SH-SY5Y (cell line): ENCODE measurements at regions not wholly inside any gene's neighbourhood (a gene's known extent, or its start where the extent isn't known, plus 50 kb on each side); places are given as distances from the start of the nearest gene placed in this dataset.

ENCODE experiments used
- GATA2 ChIP-seq: IDR thresholded peaks from 2 replicates; pipeline ENCODE4 v1.6.1; 2011; ENCODE audit warnings: mild to moderate bottlenecking, low read depth, low read length
- GATA3 ChIP-seq: IDR thresholded peaks from 2 replicates; pipeline ENCODE4 v1.6.1; 2011; ENCODE audit warnings: low read depth, mild to moderate bottlenecking, low read length, moderate library complexity

DNA sequence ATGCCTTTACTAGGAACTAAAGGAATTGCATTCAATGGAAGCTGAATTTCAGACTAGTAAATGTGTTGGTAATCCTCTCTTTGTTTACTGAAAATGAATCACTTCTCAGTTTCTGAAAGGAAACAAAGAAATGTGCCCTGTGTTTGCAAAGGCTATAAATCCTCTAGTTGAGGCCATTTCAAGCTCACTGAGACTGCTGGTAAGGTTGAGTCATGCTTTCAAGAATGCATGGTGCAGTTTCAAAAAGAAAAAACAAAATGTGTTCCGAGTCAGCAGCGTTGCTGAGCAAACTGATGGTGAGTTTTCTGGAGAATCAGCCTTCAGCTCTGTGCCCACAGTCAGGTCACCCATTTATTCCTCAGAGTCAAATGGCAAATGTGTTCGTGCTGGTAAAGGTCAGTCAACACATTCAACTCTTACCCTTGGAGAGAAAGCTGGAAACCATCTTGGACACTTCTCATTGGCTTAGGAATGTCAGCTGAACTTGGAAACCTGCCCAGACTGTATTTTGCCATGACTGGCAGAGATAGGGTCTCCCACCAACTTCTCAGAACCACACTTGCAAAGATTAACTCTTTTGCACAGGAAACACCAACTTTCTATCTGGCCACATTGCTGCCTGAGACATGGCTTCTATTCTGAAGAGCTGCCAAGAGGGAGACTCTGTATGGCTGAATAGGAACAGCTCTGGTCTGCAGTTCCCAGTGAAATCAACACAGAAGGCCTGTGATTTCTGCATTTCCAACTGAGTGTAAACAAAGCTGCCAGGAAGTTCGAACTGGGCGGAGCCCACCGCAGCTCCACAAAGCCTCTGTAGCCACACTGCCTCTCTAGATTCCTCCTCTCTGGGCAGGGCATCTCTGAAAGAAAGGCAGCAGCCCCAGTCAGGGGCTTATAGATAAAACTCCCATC lies 484.4 kb downstream of the ATP23 start:
- TF ChIP-seq GATA2 (no peak), GATA3 (no peak)

- no peak for TF ChIP-seq GATA2
- no peak for TF ChIP-seq GATA3
Observed at GRCh38 chr12:58433959-58434358, 486.3 kb downstream of the LRIG3 start.

DNA sequence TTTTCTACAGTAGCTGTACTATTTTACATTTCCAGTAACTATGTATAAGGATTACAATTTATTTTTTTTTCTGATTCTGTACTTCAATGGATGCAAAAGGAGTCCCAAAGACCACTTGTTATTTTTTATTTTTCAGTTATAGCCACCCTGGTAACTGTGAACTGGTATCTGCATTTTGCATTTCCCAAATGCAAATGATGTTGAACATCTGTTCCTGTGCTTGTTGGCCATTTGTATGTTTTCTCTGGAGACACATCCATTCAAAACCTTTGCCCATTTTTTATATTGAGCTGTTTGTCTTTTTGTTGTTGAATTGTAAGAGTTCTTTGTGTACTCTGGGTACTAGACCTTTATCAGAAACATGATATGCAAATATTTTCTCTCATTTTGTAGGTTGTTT lies 485.6 kb downstream of the LRIG3 start:
- TF ChIP-seq GATA2 (no peak), GATA3 (no peak)

GRCh38 chr12:58435647-58436046 lies 484.7 kb downstream of the LRIG3 start:
- TF ChIP-seq GATA3: no peak
- no peak for TF ChIP-seq GATA2

DNA sequence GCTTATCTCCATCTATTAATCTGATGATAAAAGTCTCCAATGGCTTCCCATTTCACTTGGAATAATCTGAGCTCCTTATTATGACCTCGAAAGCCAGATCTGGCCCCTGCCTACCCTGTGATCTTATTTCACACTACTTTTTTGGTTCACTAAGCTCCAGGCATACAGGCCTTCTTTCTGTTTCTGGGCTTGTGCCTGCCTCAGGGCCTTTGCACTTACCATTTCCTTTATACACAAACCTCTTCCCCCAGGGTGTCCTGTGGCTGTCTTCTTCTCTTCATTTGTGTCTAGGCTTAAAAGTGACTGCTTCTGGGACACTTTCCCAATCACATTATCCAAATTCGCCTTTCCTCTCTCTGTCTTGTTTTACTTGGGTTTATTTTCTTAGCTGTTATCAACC lies 478.8 kb downstream of the LRIG3 start:
- TF ChIP-seq GATA3 (no peak), GATA2 (no peak)

GRCh38 chr12:58443273-58443980 lies 476.9 kb downstream of the LRIG3 start:
- TF ChIP-seq GATA3: no peak
- no peak for TF ChIP-seq GATA2

DNA sequence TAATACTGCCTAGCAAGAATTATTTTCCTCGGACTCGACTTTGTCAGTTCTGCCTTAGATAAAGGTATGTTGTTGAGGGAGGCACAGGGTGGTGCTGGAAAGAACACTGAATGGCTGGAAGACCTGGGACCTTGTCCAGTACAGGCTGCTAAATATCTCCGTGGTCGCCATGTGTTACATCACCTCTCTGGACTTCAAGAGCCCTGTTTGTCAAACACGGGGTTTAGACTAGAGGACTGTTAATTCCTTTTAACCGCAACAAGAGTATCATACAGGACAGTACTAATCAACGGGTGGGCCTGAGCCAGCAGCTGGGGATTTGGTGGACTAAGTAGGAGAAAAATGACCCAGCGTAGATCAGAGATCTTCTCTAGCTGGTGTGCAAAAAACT lies 476.3 kb downstream of the LRIG3 start:
- TF ChIP-seq GATA2 (no peak), GATA3 (no peak)

GRCh38 chr12:58450868-58451482 lies 469.3 kb downstream of the LRIG3 start:
- no peak for TF ChIP-seq GATA2

DNA sequence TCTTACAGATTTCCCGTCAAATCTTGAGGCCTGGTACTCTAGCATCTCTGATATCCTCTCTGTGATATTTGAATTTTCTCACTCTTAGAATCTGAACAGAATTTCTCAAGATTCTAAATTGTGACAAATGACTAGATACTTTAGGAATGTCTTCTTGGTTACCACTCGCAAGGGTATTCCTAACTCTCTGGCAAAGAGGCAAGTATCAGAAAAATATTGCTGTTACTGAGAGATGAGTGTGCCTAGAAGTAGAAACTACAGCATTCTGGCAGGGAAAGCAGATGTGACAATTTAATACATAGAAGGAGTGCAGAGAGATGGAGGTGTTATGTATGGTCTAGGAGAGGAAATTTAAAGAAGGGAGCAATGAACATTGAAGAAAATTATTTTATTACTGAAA lies 467.8 kb downstream of the LRIG3 start:
- TF ChIP-seq GATA2: no peak
- TF ChIP-seq GATA3: no peak

- TF ChIP-seq GATA3: no peak
Observed at GRCh38 chr12:58453306-58453705, 467.0 kb downstream of the LRIG3 start.

GRCh38 chr12:58455136-58455535 lies 465.2 kb downstream of the LRIG3 start:
- no peak for TF ChIP-seq GATA2
- no peak for TF ChIP-seq GATA3

GRCh38 chr12:58458102-58458501 lies 462.2 kb downstream of the LRIG3 start:
- TF ChIP-seq GATA3: no peak
- TF ChIP-seq GATA2: no peak

DNA sequence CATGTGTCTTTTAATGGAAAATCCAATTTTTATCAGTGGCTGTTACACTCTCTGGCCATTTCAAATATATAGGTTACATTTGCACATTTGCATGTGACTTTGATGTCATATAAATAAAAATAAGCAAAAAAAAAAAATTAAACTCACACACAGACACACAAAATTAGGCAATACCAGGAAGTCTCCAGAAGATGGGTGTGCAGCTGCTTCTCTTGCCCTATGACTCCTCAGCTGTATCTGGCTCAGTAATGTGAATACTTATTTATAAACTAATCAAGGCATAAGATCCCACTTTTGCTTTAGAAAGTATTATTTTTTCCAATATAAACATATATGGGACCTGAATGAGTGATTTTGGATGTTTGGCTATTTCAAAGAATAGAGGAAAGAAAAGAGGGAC lies 461.1 kb downstream of the LRIG3 start:
- no peak for TF ChIP-seq GATA3
- TF ChIP-seq GATA2: no peak

DNA sequence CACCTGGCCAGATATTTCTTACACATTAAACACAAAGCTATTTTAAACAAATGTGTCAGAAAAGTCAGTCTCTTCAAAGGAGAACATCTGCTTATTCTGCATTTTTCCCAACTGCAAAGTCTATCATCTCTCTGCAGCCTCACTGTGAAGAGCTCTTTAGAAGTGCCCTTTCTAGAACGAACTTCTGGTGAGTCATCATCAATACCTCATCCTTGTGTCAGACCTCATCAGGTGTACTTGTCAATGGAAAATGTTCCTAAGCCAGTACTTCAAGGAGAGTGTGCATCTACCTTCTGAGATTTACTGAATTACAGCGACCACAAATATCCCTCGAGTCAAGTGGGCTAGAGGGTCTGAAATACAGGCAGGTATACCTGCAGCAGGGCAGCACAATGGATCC lies 457.3 kb downstream of the LRIG3 start:
- TF ChIP-seq GATA3 (no peak), GATA2 (no peak)

DNA sequence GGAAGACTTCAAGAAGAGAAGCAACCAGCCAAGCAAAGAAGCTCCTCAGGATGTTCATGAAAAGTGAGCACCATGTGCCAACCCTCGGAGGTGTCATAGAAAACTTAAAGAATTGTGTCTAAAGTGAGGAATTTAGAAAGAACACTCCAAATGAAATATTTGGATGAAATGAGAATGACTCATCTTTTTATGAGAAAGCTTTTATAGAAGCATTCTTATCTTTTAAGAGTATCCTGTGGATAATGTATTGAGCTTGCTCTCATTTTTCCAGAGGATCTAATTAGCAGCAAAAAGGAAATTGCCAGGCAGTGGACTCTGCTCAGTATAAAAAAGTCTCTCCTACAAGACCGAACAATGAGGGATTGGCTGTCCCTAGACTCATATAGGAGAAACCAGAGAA lies 454.9 kb downstream of the LRIG3 start:
- TF ChIP-seq GATA2 (no peak), GATA3 (no peak)

DNA sequence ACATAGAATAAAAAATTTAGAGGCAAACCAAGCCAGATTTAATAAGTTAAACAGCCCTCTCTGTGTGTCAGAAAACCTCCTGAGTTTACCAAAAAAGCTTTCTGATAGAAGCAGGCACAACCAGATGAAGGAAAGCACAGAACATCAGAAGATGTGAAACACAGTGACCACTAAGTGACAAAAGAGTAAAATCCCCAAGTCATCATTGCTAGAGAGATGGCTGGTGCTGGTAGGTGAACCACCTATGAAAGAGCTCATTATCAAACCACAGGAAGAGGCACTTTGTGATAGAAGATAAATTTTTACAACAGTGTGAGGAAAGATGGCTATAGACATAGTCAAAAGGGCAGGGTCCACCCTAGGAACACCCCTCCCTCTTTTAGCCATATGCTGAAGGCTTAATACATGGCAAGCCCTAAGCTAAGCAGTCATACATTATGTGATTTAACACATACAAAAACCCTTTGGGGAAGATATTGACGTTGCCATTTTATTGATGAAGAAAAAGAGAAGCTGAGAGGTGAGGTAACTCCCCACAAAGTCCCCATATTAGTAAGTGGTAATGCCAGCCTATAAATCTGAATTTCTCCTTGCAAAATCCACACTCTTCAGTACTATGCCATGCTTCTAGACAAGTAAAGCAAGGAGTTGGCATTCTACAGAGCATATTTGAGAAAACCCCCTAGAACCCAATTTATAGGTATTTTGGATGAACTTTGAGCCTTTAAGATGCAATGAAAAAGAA lies 449.9 kb downstream of the LRIG3 start:
- TF ChIP-seq GATA2 (no peak), GATA3 (no peak)
